LoVo (cell line): ENCODE measurements at regions not wholly inside any gene's neighbourhood (a gene's known extent, or its start where the extent isn't known, plus 50 kb on each side); places are given as distances from the start of the nearest gene placed in this dataset.

Experiments used
- DNase-seq: peaks from one replicate; pipeline ENCODE4 v3.0.0-alpha.2; 2016; ENCODE audit warnings: low spot score

GRCh38 chr11:15618583-15619032, 503.9 kb downstream of the INSC start:
- no peak for DNase-seq

GRCh38 chr11:15621565-15621964, 506.8 kb downstream of the INSC start:
- no peak for DNase-seq

GRCh38 chr11:15622231-15622890, 507.6 kb downstream of the INSC start:
- no peak for DNase-seq

GRCh38 chr11:15624701-15625100, 510.0 kb downstream of the INSC start:
- DNase-seq = no peak

GRCh38 chr11:15625691-15626090, 511.0 kb downstream of the INSC start:
- DNase-seq = no peak

GRCh38 chr11:15627560-15627959, 512.8 kb downstream of the INSC start:
- DNase-seq = no peak

- peak; percentile 18 for DNase-seq
Observed at GRCh38 chr11:15629690-15630321, 515.1 kb downstream of the INSC start.

- DNase-seq = no peak
Observed at GRCh38 chr11:15630896-15631295, 516.2 kb downstream of the INSC start.

- DNase-seq = no peak
Observed at GRCh38 chr11:15635521-15635920, 520.8 kb downstream of the INSC start.

- DNase-seq = no peak
Observed at GRCh38 chr11:15636521-15637089, 521.9 kb downstream of the INSC start.

GRCh38 chr11:15638386-15638787, 523.7 kb downstream of the INSC start:
- no peak for DNase-seq

GRCh38 chr11:15640318-15640717, 525.6 kb downstream of the INSC start:
- DNase-seq = no peak

GRCh38 chr11:15641271-15642045, 526.7 kb downstream of the INSC start:
- DNase-seq = no peak

GRCh38 chr11:15645201-15645600, 530.5 kb downstream of the INSC start:
- DNase-seq = no peak

GRCh38 chr11:15649371-15650104, 534.8 kb downstream of the INSC start:
- DNase-seq = no peak

GRCh38 chr11:15650105-15650938, 535.6 kb downstream of the INSC start:
- DNase-seq = peak; percentile 88

GRCh38 chr11:15651033-15651432, 536.3 kb downstream of the INSC start:
- DNase-seq = no peak

- no peak for DNase-seq
Observed at GRCh38 chr11:15651816-15652215, 537.1 kb downstream of the INSC start.

GRCh38 chr11:15653191-15653710, 538.5 kb downstream of the INSC start:
- DNase-seq = no peak

GRCh38 chr11:15654451-15654850, 539.7 kb downstream of the INSC start:
- no peak for DNase-seq

GRCh38 chr11:15655552-15655951, 540.8 kb downstream of the INSC start:
- peak; percentile 45 for DNase-seq
